Esophagus squamous epithelium (tissue), 5 donors: ENCODE measurements at regions not wholly inside any gene's neighbourhood (a gene's known extent, or its start where the extent isn't known, plus 50 kb on each side); places are given as distances from the start of the nearest gene placed in this dataset.

Source experiments
- DNase-seq: peaks from one replicate; lab custom pipeline; 2025; lab: John Stamatoyannopoulos, UW
- H3K27ac ChIP-seq, 4 donors: fragments of 200-600 bp; sonication (generic); one replicate each; pipeline ENCODE4 v1.5.1; 2016 to 2019; ENCODE audit warnings: mild to moderate bottlenecking in 1 of 4
- H3K27me3 ChIP-seq, 4 donors: fragments of 200-600 bp; sonication (generic); 1 replicate in 3 of 4; 2 replicates in 1 of 4; pipeline versions ENCODE4 v1.5.1 to v1.6.0; 2017 to 2021; ENCODE audit warnings: antibody characterized with exemption in 1 of 4
- H3K36me3 ChIP-seq, 3 donors: fragments of 200-600 bp; sonication (generic); one replicate each; pipeline ENCODE4 v1.5.1; 2016 to 2019
- H3K4me1 ChIP-seq, 3 donors: fragments of 200-600 bp; sonication (generic); one replicate each; pipeline ENCODE4 v1.5.1; 2017 to 2019
- H3K4me3 ChIP-seq, 4 donors: fragments of 200-600 bp; sonication (generic); 1 replicate in 3 of 4; 2 replicates in 1 of 4; pipeline ENCODE4 v1.5.1; 2016 to 2019; ENCODE audit warnings: mild to moderate bottlenecking in 2 of 4, moderate library complexity in 1 of 4
- H3K9me3 ChIP-seq, 3 donors: fragments of 200-600 bp; sonication (generic); one replicate each; pipeline ENCODE4 v1.5.1; 2016 to 2019
- POLR2A ChIP-seq, 4 donors: fragments of 450-650 bp; IDR thresholded peaks; one replicate each; pipeline ENCODE4 v1.6.1; 2017; ENCODE audit warnings: antibody characterized with exemption in 4 of 4, mild to moderate bottlenecking in 4 of 4, moderate library complexity in 3 of 4
- WGBS, 2 donors: methylation state at CpG; one replicate each; pipeline ENCODE4 v1.1.5; 2018; 5-methylcytosine and 5-hydroxymethylcytosine counted together
- intact Hi-C: fragments of 100-400 bp; cut with DNase I; formaldehyde crosslinking; loops from one replicate; pipeline ENCODE4 v1.15.0; 2022
- TF ChIP-seq, protein P1 (sequence below), 6 experiments: fragments of 450-650 bp in 4 of 6; fragments of 200-600 bp in 2 of 6; sonication (generic) in 2 of 6; IDR thresholded peaks; one replicate each; pipeline ENCODE4 v1.5.1; 2016 to 2019; ENCODE audit warnings: antibody characterized with exemption in 6 of 6, mild to moderate bottlenecking in 4 of 6, moderate library complexity in 4 of 6
- donor health status: DM: yes; HTN: yes; CAD: no.

DNA sequence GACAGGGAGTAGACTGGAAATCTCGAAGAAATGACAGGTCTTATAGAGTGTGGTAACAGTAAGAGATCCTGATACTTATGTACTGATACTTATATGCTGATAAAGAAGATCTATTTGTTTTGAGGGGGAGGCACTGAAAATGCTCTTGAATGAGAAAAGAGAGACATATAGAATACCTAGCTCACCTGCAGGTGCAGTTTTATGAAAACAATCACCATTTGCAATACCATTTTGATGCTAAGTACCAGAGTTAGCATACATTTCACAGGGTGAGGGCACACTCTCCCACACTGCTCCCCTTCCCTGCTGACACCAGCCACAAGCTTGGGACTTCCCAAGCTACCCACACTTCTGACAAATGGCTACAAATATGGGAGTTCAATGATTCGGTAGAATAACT is 1490.1 kb upstream of the IGFBP7 start:
- no peak overlapping the region for H3K27ac ChIP-seq
- no peaks in the 10 kb centered on the region for H3K27me3 ChIP-seq
- WGBS, 2 donors = 64 to 70% methylated on average over 2 of the region's 2 CpGs
- intact Hi-C loops = no loop called here
- TF ChIP-seq, protein P1, sequence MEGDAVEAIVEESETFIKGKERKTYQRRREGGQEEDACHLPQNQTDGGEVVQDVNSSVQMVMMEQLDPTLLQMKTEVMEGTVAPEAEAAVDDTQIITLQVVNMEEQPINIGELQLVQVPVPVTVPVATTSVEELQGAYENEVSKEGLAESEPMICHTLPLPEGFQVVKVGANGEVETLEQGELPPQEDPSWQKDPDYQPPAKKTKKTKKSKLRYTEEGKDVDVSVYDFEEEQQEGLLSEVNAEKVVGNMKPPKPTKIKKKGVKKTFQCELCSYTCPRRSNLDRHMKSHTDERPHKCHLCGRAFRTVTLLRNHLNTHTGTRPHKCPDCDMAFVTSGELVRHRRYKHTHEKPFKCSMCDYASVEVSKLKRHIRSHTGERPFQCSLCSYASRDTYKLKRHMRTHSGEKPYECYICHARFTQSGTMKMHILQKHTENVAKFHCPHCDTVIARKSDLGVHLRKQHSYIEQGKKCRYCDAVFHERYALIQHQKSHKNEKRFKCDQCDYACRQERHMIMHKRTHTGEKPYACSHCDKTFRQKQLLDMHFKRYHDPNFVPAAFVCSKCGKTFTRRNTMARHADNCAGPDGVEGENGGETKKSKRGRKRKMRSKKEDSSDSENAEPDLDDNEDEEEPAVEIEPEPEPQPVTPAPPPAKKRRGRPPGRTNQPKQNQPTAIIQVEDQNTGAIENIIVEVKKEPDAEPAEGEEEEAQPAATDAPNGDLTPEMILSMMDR (IDR thresholded peaks at IDR 0.05) = no peak
- TF ChIP-seq POLR2A (IDR thresholded peaks at IDR 0.05) = no peak
- no peaks in the 10 kb centered on the region for H3K36me3 ChIP-seq
- no peaks in the 10 kb centered on the region for H3K4me1 ChIP-seq
- DNase-seq = no peak
- no peak overlapping the region for H3K4me3 ChIP-seq
- H3K9me3 ChIP-seq = no peaks in the 10 kb centered on the region

DNA sequence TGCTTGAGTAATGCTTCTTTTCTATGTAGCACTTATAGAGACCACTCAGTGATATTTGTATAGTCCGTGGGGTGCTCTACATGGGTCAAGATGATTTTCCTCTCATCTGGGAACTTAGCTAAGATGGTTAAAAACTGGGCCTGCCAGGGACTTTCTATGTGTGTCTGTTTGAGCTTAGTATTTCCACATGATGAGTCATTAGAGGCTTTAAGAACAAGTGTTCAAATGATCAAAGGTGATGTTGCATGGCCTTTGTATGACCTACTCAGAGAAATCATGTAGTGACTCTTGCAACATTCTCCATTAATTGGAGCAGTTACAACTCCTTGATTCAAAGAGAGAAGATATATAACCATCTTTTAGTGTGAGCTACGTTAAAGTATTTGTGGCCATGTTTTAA is 1480.5 kb upstream of the IGFBP7 start:
- Histone ChIP-seq H3K27ac (no peak overlapping the region), H3K27me3 (no peaks in the 10 kb centered on the region), H3K9me3 (no peaks in the 10 kb centered on the region), H3K4me1 (no peaks in the 10 kb centered on the region), H3K4me3 (no peak overlapping the region), H3K36me3 (no peaks in the 10 kb centered on the region)
- intact Hi-C loops = no loop called here
- TF ChIP-seq, protein P1 (IDR thresholded peaks at IDR 0.05) = no peak
- TF ChIP-seq POLR2A (IDR thresholded peaks at IDR 0.05) = no peak
- 40 to 41% methylated on average over 2 of the region's 2 CpGs for WGBS, 2 donors
- no peak for DNase-seq

DNA sequence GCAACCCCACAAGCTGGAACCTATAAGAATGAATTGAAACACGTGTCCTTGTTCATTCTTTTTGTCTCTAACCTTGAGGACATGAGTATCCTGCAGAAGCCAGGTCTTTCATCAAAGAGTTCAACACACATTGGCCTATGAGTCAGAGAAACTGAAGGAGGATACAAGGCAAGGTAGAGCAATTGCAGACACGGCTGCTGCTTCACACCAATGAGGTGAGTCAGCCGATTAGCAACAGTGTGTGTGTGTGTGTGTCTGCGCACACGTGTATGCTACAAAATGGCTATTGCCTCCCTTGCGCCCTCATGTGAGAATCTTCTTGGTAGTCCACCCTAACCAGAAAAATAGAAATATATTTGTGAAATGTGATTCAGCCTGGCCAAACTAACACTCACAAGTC is 1477.7 kb upstream of the IGFBP7 start:
- Histone ChIP-seq H3K36me3 (no peaks in the 10 kb centered on the region), H3K27me3 (no peaks in the 10 kb centered on the region), H3K4me3 (no peak overlapping the region), H3K4me1 (no peaks in the 10 kb centered on the region), H3K27ac (no peak overlapping the region), H3K9me3 (peaks cover 0 to 6% (median 0%) of the 10 kb centered on the region in 3 donors)
- intact Hi-C loops = no loop called here
- no peak for DNase-seq
- no peak for TF ChIP-seq POLR2A (IDR thresholded peaks at IDR 0.05)
- TF ChIP-seq, protein P1 (IDR thresholded peaks at IDR 0.05) = no peak
- WGBS, 2 donors = 67 to 69% methylated on average over 6 of the region's 6 CpGs

DNA sequence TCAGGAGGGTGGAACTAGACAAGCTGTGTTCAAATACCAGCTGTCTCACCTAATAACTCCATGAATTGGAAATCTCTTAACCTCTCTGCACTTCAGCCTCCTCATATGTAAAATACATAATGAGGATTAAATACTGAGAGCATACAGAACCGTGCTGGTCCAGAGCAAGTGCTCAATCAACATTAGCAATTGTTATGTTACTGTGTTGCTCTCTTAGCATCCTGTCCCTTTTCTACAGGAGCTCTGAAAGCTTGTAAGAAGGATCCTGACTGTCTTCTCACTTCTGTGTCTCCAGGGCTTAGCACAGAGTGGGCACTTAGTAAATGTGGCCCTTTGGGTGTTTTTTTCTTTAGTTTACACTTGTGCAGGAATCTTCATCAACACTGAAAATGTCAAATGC is 1456.1 kb upstream of the IGFBP7 start:
- no peaks in the 10 kb centered on the region for H3K9me3 ChIP-seq
- H3K27me3 ChIP-seq = no peaks in the 10 kb centered on the region
- no peak overlapping the region for H3K4me3 ChIP-seq
- intact Hi-C loops = no loop called here
- TF ChIP-seq, protein P1 (IDR thresholded peaks at IDR 0.05) = no peak
- TF ChIP-seq POLR2A (IDR thresholded peaks at IDR 0.05) = no peak
- no peaks in the 10 kb centered on the region for H3K4me1 ChIP-seq
- H3K27ac ChIP-seq = no peak overlapping the region
- 11 to 15% methylated on average over 1 of the region's 1 CpG for WGBS, 2 donors
- H3K36me3 ChIP-seq = no peaks in the 10 kb centered on the region
- no peak for DNase-seq

DNA sequence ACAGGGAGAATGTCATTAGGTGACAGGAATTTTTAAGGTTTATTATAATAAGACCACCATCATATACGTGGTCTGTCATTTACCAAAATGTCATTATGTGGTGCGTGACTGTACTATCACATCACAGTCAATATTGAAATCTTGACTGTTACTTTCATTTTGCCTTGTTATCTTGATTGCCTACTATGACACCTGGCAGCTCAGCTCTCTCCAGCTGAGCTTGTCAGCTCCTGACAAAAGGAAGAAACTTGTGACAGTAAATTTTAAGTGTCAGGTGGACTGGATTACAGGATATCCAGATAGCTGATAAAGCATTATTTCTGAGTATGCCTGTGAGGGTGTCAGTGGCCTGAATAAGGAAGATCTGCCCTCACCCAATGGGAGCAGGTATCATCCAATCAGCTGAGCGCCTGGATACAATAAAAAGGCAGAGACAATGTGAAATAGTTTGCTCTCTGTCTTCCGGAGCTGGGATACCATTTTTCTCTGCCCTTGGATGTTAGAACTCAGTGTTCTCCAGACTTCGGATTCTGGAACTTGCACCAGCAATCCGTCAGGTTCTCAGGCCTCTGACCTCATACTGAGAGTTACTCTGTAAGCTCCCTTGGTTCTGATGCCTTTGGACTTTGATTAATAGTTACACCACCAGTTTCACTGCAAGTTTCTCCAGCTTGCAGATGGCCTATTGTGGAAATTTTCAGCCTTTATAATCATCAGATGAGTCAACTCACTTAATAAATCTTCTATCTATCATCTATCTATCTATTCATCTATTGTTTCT is 1454.7 kb upstream of the IGFBP7 start:
- no peak for TF ChIP-seq POLR2A (IDR thresholded peaks at IDR 0.05)
- TF ChIP-seq, protein P1 (IDR thresholded peaks at IDR 0.05) = no peak
- no peak overlapping the region for H3K4me3 ChIP-seq
- intact Hi-C loops = no loop called here
- DNase-seq = no peak
- no peak overlapping the region for H3K27ac ChIP-seq
- no peaks in the 10 kb centered on the region for H3K36me3 ChIP-seq
- H3K4me1 ChIP-seq = no peaks in the 10 kb centered on the region
- WGBS, 2 donors = 70 to 76% methylated on average over 5 to 6 of the region's 6 CpGs
- H3K27me3 ChIP-seq = no peaks in the 10 kb centered on the region
- H3K9me3 ChIP-seq = no peaks in the 10 kb centered on the region
